Mesendoderm (in vitro differentiated cells): ENCODE measurements at regions not wholly inside any gene's neighbourhood (a gene's known extent, or its start where the extent isn't known, plus 50 kb on each side); places are given as distances from the start of the nearest gene placed in this dataset.
"Not testable (repeated sequence)": the region's sequence is repeated elsewhere in the genome, so short reads cannot be mapped to it uniquely, and the experiment has no call there.

Experiments used
- DNase-seq: peaks from one replicate; pipeline ENCODE4 v3.0.0; 2013
- H2AK5ac ChIP-seq: 2 replicates; pipeline ENCODE4 v1.6.1; 2013; ENCODE audit warnings: low read length, inconsistent platforms
- H2BK120ac ChIP-seq: 2 replicates; pipeline ENCODE4 v1.6.1; 2013; ENCODE audit warnings: low read depth, mild to moderate bottlenecking, low read length, moderate library complexity, mixed read lengths
- H2BK15ac ChIP-seq: replicated peaks from 2 replicates; pipeline ENCODE4 v1.6.1; 2013; ENCODE audit warnings: low read depth, mild to moderate bottlenecking, moderate library complexity
- H2BK5ac ChIP-seq: 2 replicates; pipeline ENCODE4 v1.6.1; 2013; ENCODE audit warnings: low read length, inconsistent platforms
- H3K18ac ChIP-seq: 2 replicates; pipeline ENCODE4 v1.6.1; 2013; ENCODE audit warnings: mild to moderate bottlenecking, low read length, mixed read lengths
- H3K23ac ChIP-seq: one replicate; pipeline ENCODE4 v1.6.1; 2013; ENCODE audit warnings: low read length
- H3K27ac ChIP-seq: 2 replicates; pipeline ENCODE4 v1.5.1; 2013; ENCODE audit warnings: low read depth, mild to moderate bottlenecking, inconsistent platforms, low read length, moderate library complexity
- H3K27me3 ChIP-seq: 2 replicates; pipeline ENCODE4 v1.6.1; 2013; ENCODE audit warnings: low read length, control low read depth, mild to moderate bottlenecking, inconsistent platforms; ENCODE audit not compliant: insufficient read depth, poor library complexity
- H3K36me3 ChIP-seq: 2 replicates; pipeline ENCODE4 v1.6.1; 2013; ENCODE audit warnings: low read length, inconsistent platforms; ENCODE audit not compliant: control insufficient read depth, insufficient read depth
- H3K4ac ChIP-seq: one replicate; pipeline ENCODE4 v1.6.1; 2013; ENCODE audit warnings: low read depth, mild to moderate bottlenecking, low read length, moderate library complexity
- H3K4me1 ChIP-seq: 2 replicates; pipeline ENCODE4 v1.6.1; 2013; ENCODE audit warnings: low read depth, low read length, inconsistent platforms; ENCODE audit not compliant: control insufficient read depth
- H3K4me2 ChIP-seq: 2 replicates; pipeline ENCODE4 v1.6.1; 2013; ENCODE audit warnings: low read length
- H3K4me3 ChIP-seq: 2 replicates; pipeline ENCODE4 v1.5.1; 2013; ENCODE audit warnings: mild to moderate bottlenecking, low read length
- H3K56ac ChIP-seq: one replicate; pipeline ENCODE4 v1.6.1; 2013; ENCODE audit warnings: low read length
- H3K79me1 ChIP-seq: 2 replicates; pipeline ENCODE4 v1.6.1; 2013; ENCODE audit warnings: low read length, inconsistent platforms
- H3K79me2 ChIP-seq: 2 replicates; pipeline ENCODE4 v1.6.1; 2013; ENCODE audit warnings: mild to moderate bottlenecking, low read length; ENCODE audit not compliant: control insufficient read depth, insufficient read depth
- H3K9ac ChIP-seq: 2 replicates; pipeline ENCODE4 v1.6.1; 2013; ENCODE audit warnings: low read length, inconsistent platforms
- H4K5ac ChIP-seq: one replicate; pipeline ENCODE4 v1.6.1; 2013; ENCODE audit warnings: low read length
- H4K8ac ChIP-seq: one replicate; pipeline ENCODE4 v1.6.1; 2013; ENCODE audit warnings: low read depth, mild to moderate bottlenecking, control low read depth, low read length, moderate library complexity
- WGBS: extraction: QIAGEN DNeasy Blood & Tissue Kit; methylation state at CpG from one replicate; pipeline ENCODE4 v1.1.7; 2013; ENCODE audit warnings: low lambda C conversion rate, missing lambda C conversion rate; ENCODE audit not compliant: insufficient coverage; ENCODE audit errors: extremely low coverage; 5-methylcytosine and 5-hydroxymethylcytosine counted together

DNA sequence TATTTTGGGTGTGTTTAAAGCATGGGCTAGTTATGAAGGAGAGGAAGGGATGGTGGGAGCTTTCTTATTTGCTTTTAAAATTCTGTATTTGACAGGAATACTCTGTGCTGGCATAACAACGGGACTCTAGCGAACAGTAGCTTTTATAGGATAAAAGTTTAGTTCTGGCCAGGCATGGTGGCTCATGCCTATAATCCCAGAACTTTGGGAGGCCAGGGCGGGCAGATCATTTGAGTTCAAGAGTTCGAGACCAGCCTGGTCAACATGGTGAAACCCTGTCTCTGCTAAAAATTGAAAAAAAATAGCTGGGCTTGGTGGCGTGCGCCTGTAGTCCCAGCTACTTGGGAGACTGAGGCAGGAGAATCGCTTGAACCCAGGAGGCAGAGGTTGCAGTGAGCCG lies 71.5 kb upstream of the GADD45A start:
- H4K8ac ChIP-seq, H3K9ac ChIP-seq, H3K56ac ChIP-seq, H3K27ac ChIP-seq, H3K4me1 ChIP-seq, H3K79me2 ChIP-seq, H2BK5ac ChIP-seq, H2AK5ac ChIP-seq, H3K79me1 ChIP-seq, H2BK120ac ChIP-seq, H3K27me3 ChIP-seq, H3K23ac ChIP-seq, H3K4ac ChIP-seq, H3K4me2 ChIP-seq, H3K36me3 ChIP-seq, H3K4me3 ChIP-seq, DNase-seq, H2BK15ac ChIP-seq, H4K5ac ChIP-seq, H3K18ac ChIP-seq: not testable (repeated sequence)
- no CpG with 5 or more reads among the region's 8 CpGs for WGBS

GRCh38 chr1:67614511-67614934 lies 70.5 kb upstream of the GADD45A start:
- no CpG with 5 or more reads among the region's 3 CpGs for WGBS
- no peaks in the 10 kb centered on the region for H3K79me2 ChIP-seq
- H3K56ac ChIP-seq, result no peak overlapping the region
- H3K4me1 ChIP-seq, result no peaks in the 10 kb centered on the region
- H2AK5ac ChIP-seq, result no peak overlapping the region
- H3K4me2 ChIP-seq, result no peak overlapping the region
- no peak overlapping the region for H3K18ac ChIP-seq
- no peaks in the 10 kb centered on the region for H3K36me3 ChIP-seq
- no peak overlapping the region for H4K8ac ChIP-seq
- no peak for DNase-seq
- no peak overlapping the region for H4K5ac ChIP-seq
- no peak overlapping the region for H3K4me3 ChIP-seq
- no peak overlapping the region for H3K27ac ChIP-seq
- no peak overlapping the region for H3K4ac ChIP-seq
- no peak overlapping the region for H2BK5ac ChIP-seq
- H2BK15ac ChIP-seq, result no peak overlapping the region
- no peak overlapping the region for H3K23ac ChIP-seq
- no peak overlapping the region for H3K9ac ChIP-seq
- H2BK120ac ChIP-seq, result no peak overlapping the region
- H3K79me1 ChIP-seq, result no peaks in the 10 kb centered on the region
- no peaks in the 10 kb centered on the region for H3K27me3 ChIP-seq

DNA sequence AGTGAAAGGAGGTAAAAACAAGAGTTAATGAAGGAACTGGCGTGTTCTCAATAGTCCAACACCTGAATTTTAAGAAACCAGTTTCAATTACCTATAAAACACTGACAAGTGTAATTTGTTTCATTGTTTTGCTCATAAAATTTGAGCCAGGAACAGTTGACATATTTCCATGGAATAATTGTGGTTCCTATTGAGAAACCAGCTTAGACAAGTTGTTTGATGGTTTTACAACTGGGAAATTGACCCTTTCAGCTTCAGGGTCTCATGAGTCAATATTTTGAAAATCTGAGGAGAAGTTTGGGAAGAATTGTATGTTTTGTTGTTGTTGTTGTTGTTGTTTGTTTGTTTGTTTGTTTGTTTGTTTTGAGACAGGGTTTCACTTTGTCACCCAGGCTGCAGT lies 69.1 kb upstream of the GADD45A start:
- no peaks in the 10 kb centered on the region for H3K79me2 ChIP-seq
- no peak overlapping the region for H3K23ac ChIP-seq
- no peaks in the 10 kb centered on the region for H3K27me3 ChIP-seq
- H2BK15ac ChIP-seq, result no peak overlapping the region
- no peak overlapping the region for H2AK5ac ChIP-seq
- H3K27ac ChIP-seq, result no peak overlapping the region
- no peak overlapping the region for H3K9ac ChIP-seq
- H3K4ac ChIP-seq, result no peak overlapping the region
- H2BK120ac ChIP-seq, result no peak overlapping the region
- H2BK5ac ChIP-seq, result no peak overlapping the region
- H3K36me3 ChIP-seq, result no peaks in the 10 kb centered on the region
- H3K4me3 ChIP-seq, result no peak overlapping the region
- no peaks in the 10 kb centered on the region for H3K79me1 ChIP-seq
- no peak overlapping the region for H3K18ac ChIP-seq
- H3K56ac ChIP-seq, result no peak overlapping the region
- no CpG with 5 or more reads among the region's 1 CpG for WGBS
- no peak overlapping the region for H4K5ac ChIP-seq
- H3K4me2 ChIP-seq, result no peak overlapping the region
- H3K4me1 ChIP-seq, result no peaks in the 10 kb centered on the region
- H4K8ac ChIP-seq, result no peak overlapping the region
- DNase-seq, result no peak

DNA sequence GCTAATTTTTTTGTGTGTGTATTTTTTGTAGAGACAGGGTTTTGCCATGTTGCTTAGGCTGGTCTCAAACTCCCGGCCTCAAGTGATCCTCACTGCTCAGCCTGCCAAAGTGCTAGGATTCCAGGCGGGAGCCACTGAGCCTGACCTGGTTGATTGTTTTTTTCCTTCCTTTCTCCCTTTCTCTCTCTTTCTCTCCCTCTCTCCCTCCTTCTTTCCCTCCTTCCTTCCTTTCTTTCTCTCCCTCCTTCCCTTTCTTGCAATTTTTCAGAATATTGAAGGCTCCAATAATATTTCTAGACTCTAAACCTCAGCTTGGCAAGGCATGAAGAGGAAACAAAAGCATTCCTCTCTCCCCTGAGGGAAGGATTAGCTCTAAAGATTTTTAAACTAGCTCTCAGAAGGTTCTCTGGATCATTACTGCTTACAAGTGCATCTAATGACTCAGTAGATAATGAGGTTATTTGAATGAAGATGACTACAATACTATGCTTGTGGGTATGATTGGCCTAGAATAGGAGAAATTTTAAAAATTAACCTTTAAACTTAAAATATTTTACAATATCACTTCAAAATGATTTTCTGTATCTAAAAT lies 68.5 kb upstream of the GADD45A start:
- Histone ChIP-seq H3K27ac (no peak overlapping the region), H3K79me1 (no peaks in the 10 kb centered on the region), H3K9ac (no peak overlapping the region), H3K27me3 (no peaks in the 10 kb centered on the region), H2BK120ac (no peak overlapping the region), H3K4me2 (no peak overlapping the region), H3K4me3 (no peak overlapping the region), H4K8ac (no peak overlapping the region), H2AK5ac (no peak overlapping the region), H3K18ac (no peak overlapping the region), H3K4ac (no peak overlapping the region), H3K36me3 (no peaks in the 10 kb centered on the region), H4K5ac (no peak overlapping the region), H2BK5ac (no peak overlapping the region), H3K79me2 (no peaks in the 10 kb centered on the region), H3K56ac (no peak overlapping the region), H3K4me1 (no peaks in the 10 kb centered on the region), H3K23ac (no peak overlapping the region), H2BK15ac (no peak overlapping the region)
- WGBS, result no CpG with 5 or more reads among the region's 2 CpGs
- peak; percentile 4 for DNase-seq

DNA sequence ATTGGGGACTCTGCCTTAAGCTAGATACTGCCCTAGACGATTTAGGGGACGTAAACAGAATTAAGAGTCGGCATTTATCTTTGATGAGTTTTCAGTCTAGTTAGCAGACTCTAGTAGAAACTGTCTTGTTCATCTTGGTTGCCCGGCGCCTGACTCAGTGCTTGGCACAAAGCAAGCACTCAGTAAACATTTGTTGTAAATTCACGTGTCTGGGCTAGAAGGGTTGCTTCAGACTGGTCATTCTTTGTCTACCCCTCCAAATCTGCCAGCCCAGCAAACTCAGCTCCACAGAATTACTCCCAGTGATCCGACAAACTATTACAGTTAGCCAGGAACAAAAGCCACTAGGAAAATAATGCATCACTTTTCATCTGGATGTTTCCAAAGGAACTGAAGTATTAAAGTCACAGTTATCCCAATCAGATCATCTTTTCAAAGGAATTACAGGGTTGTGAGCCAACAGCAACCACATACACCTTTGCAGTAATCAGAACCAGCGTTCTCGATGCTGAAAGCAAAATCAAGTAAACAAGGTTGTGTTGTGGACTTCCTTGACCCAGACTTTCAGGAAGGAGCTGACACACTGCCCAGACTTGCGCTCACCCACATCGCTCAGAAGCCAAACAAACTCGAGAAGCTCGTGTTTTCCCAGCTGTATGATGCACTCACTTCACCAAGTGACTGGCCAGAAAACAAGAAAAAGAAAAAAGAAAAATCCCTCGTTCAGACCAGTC lies 66.5 kb upstream of the GADD45A start:
- H3K23ac ChIP-seq, result no peak overlapping the region
- H2BK15ac ChIP-seq, result no peak overlapping the region
- H4K5ac ChIP-seq, result no peak overlapping the region
- H2AK5ac ChIP-seq, result no peak overlapping the region
- H3K4me1 ChIP-seq, result no peaks in the 10 kb centered on the region
- no peak for DNase-seq
- no peak overlapping the region for H4K8ac ChIP-seq
- H3K27me3 ChIP-seq, result no peaks in the 10 kb centered on the region
- H3K36me3 ChIP-seq, result no peaks in the 10 kb centered on the region
- H3K27ac ChIP-seq, result no peak overlapping the region
- H3K79me1 ChIP-seq, result no peaks in the 10 kb centered on the region
- no peak overlapping the region for H3K56ac ChIP-seq
- H2BK5ac ChIP-seq, result no peak overlapping the region
- H3K9ac ChIP-seq, result no peak overlapping the region
- H3K4me2 ChIP-seq, result no peak overlapping the region
- H3K18ac ChIP-seq, result no peak overlapping the region
- no peak overlapping the region for H3K4me3 ChIP-seq
- H3K79me2 ChIP-seq, result no peaks in the 10 kb centered on the region
- H3K4ac ChIP-seq, result no peak overlapping the region
- WGBS, result no CpG with 5 or more reads among the region's 14 CpGs
- H2BK120ac ChIP-seq, result no peak overlapping the region

DNA sequence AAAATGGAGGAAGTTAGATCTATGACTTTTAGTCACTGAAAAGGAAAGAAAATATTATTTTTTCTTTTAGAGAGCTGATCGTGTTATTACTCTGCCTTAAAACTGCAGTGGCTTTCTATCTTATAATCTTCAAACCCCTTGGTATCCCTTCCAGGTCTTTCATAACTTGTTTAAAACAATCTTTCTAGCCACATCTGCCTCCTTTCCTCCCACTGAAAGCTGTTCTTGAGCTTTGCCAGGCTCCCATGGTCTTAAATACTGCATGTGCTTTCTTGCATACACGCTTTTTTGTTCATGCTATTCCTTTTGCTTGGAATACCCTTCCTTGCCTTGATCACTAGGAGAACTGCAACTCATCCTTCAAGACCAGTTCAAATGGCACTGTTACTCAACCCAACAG lies 65.9 kb upstream of the GADD45A start:
- H3K23ac ChIP-seq, result no peak overlapping the region
- no peaks in the 10 kb centered on the region for H3K4me1 ChIP-seq
- no peaks in the 10 kb centered on the region for H3K27me3 ChIP-seq
- H2BK5ac ChIP-seq, result no peak overlapping the region
- no peak overlapping the region for H4K5ac ChIP-seq
- H3K79me2 ChIP-seq, result no peaks in the 10 kb centered on the region
- no peak overlapping the region for H3K18ac ChIP-seq
- no peaks in the 10 kb centered on the region for H3K79me1 ChIP-seq
- H3K27ac ChIP-seq, result no peak overlapping the region
- no peak overlapping the region for H4K8ac ChIP-seq
- WGBS, result no CpG with 5 or more reads among the region's 2 CpGs
- H3K4ac ChIP-seq, result no peak overlapping the region
- no peak for DNase-seq
- no peaks in the 10 kb centered on the region for H3K36me3 ChIP-seq
- H2AK5ac ChIP-seq, result no peak overlapping the region
- H3K56ac ChIP-seq, result no peak overlapping the region
- no peak overlapping the region for H3K4me2 ChIP-seq
- no peak overlapping the region for H2BK15ac ChIP-seq
- H3K4me3 ChIP-seq, result no peak overlapping the region
- no peak overlapping the region for H2BK120ac ChIP-seq
- H3K9ac ChIP-seq, result no peak overlapping the region
